HG03108 (cell line): ENCODE measurements at regions not wholly inside any gene's neighbourhood (a gene's known extent, or its start where the extent isn't known, plus 50 kb on each side); places are given as distances from the start of the nearest gene placed in this dataset.

Source experiments
- ATAC-seq: cut with Tn5 transposase; IDR thresholded peaks from one replicate; pipeline ENCODE4 v1.9.1; 2021; ENCODE audit warnings: moderate library complexity; ENCODE audit not compliant: unreplicated experiment

DNA sequence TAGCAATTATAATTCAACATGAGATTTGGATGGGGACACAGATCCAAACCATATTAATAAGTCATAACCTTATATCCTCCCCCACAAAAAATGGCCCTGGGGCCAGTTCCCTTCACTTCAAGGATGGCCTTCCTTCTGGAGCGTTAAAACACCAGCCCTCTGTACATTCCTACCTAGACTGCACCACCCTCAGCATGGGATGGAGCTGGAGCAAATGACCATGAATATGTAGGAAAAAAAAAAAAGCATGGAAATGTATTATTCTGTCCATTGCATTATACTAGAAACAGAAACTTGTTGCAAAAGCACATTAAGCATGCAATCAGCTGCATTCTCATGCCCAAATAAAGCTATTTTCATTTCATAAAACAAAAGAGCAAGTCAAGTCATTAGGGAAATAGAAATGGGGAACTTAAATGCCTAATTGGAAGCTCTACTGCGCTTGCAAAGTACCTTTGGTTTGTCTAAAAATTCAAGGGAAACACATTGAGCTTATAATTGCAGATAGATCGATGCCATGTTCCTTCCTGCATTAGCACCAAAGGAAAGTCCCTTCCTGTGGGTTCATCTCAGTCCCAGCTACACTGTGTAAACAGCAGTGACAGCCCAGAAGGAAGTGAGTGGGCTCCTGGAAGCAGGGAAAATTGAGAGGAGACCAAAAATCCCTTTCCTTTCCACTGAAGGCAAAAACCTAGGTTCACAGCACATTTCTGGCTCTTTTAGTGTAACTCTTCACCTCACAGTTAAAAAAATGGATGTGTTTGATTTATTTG, 252.0 kb upstream of the KLHL29 start:
- ATAC-seq: no peak

GRCh38 chr2:23134726-23135125, 250.3 kb upstream of the KLHL29 start:
- no peak for ATAC-seq

GRCh38 chr2:23135481-23136100, 249.4 kb upstream of the KLHL29 start:
- ATAC-seq: no peak

- no peak for ATAC-seq
These were observed 247.8 kb upstream of the KLHL29 start for GRCh38 chr2:23137166-23137565.

- no peak for ATAC-seq
These were observed 246.3 kb upstream of the KLHL29 start for GRCh38 chr2:23138701-23139100.

- no peak for ATAC-seq
These were observed 239.5 kb upstream of the KLHL29 start for GRCh38 chr2:23145460-23145859.

DNA sequence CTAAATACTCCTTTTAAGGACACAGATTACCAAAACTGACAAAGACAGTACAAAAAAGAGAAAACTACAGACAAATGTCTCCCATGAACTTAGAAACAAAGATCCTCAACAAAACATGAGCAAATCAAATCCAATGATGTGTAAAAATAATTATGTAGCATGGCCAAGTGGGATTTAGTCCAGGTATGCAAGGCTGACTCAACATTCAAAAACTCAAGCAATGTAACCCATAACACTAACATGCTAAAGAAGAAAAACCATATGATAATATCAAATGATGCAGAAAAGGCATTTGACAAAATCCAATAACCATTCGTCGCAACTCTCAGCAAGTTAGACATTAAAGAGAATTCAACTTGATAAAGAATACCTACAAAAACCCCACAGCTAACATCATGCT, 239.0 kb upstream of the KLHL29 start:
- no peak for ATAC-seq

GRCh38 chr2:23148342-23148741, 236.6 kb upstream of the KLHL29 start:
- no peak for ATAC-seq

DNA sequence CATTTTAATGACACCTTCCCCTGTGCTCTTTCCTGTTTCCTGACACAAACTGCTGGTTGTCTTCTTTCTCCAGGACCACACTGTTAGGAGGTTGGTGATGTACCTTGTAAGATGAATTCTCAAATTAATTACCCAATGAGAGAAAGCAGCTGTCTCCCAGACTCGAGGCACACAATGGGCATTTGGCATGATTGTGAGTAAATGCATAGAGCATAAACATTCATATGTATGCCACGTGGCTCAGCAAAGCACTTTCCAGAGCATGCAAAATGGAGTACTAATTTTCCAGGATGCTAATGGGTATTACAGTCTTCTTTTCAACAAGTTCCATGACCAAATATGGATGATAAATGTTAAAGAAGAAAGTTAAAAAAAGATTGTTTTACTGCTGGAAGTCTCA, 235.2 kb upstream of the KLHL29 start:
- ATAC-seq: no peak

DNA sequence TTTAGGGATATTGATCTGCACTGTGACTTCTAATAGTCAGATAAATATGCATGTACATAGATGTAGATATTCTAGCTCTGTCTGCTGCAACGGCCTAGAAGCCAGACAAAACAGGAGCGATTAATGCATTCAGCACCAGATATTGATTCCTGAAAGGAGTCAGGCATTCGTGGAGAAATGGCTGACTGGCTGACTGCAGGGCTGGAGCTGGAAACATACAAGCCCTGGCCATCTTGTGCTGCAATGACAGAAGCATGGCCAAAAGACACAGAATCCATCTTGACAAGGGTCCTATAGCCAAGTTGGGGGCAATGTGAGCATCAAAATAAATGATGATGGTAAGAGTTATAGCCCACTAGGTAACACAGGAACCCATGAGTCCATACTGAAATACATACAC, 231.5 kb upstream of the KLHL29 start:
- no peak for ATAC-seq

DNA sequence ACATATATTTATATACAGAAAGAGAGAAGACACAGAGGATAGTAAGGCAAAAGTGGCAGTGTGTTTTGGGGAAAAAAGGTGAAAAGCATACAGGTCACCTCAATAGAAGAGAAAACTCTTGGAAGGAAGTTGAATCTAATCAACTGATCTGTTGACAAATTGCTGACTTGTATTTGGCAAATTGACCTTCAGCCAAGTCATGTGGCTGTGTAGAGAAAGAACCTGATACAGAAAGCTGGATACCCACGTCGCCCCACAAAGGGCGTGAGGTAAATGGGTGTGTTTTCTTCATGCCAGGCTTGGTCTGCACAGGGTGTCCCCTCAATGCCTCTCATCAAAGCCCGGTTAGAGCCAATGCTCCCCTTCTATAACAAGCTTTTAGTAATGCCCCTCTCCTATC, 230.0 kb upstream of the KLHL29 start:
- no peak for ATAC-seq

- ATAC-seq: no peak
These were observed 227.2 kb upstream of the KLHL29 start for GRCh38 chr2:23157812-23158211.

- ATAC-seq: no peak
These were observed 226.7 kb upstream of the KLHL29 start for GRCh38 chr2:23158306-23158705.

DNA sequence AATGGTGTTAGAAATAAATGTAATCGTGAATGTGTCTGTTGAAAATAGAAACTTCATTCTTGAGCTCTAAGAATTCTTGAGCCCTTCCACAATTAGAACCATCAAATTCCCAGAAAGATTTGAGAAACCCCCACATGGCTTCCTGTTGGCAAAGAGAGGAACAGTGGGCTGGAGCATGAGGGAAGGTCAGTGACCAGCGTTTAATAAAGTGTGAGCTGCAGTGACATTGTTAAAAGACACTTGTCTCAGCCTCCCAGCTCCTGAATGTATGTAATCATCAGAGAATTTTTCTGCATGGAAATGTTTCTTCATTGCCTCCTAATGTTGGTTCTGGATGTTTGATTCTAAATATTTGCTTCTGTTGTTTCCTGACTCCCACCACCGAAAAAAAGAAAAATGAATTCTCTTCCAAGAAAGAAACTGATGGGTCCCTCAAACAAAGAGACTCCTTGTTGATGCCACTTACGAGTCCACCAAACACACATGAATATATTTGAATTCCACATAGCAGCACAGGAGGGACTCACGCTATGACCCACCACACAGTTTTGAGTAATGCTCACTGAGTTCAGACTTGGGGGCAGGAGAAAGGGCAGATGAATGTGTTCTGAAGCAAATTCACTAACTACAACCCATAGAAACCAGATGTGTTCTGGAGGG, 225.1 kb upstream of the KLHL29 start:
- ATAC-seq: no peak

DNA sequence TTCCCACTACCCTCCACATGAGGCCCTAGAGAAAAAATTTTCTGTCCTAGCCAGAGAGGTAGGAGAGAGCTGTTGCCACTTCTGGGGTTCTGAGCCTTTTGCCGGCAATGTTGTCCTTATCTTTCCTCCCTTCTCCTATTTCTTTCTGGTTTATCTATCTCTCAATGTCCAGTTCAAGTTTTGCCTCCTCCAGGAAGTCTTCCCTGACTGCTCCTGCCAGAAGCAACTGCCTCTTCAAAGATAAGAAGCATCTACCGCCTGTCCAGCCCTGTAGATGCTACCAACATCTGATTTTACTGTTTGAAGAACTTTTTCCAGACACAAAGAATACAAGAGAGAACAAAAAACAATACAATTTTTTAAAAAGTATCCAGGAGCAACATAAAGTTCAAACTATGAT, 220.8 kb upstream of the KLHL29 start:
- no peak for ATAC-seq

DNA sequence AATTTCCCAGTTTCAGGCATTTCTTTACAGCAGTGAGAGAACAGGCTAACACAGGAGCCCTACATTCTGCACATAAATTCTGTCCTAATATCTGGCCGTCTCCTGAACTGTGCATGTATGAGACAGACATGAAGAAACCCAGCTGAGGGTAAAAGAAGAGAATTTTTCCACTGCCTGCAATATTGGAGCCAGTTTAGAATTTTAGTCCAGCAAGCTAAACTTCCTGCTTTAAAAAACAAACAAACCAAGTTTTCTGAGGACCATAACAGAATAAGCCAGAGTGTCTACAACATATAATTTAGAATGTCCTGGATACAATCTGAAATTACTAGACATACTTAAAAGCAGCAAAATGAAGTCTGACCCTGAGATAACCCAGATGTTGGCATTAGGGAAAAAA, 215.1 kb upstream of the KLHL29 start:
- ATAC-seq: no peak

GRCh38 chr2:23171108-23171507, 213.9 kb upstream of the KLHL29 start:
- ATAC-seq: no peak

DNA sequence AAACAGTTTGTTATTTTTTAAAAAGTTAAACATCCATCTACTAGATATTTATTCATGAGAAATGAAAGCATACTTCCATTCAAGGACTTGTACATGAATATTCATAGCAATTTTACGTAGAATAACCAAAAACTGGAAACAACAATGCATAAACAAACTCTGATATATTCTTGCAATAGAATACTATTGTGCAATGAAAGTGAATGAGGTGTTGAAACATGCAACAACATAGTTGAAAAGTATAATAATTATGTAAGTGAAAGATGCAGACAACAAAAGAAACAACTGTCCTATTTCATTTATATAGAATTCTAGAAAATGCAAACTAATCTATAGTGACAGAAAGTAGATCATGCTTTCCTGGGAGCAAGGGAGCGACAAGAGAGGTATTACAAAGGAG, 206.6 kb upstream of the KLHL29 start:
- ATAC-seq: no peak

GRCh38 chr2:23183733-23184132, 201.2 kb upstream of the KLHL29 start:
- ATAC-seq: no peak

GRCh38 chr2:23198316-23199114, 186.5 kb upstream of the KLHL29 start:
- ATAC-seq: no peak

DNA sequence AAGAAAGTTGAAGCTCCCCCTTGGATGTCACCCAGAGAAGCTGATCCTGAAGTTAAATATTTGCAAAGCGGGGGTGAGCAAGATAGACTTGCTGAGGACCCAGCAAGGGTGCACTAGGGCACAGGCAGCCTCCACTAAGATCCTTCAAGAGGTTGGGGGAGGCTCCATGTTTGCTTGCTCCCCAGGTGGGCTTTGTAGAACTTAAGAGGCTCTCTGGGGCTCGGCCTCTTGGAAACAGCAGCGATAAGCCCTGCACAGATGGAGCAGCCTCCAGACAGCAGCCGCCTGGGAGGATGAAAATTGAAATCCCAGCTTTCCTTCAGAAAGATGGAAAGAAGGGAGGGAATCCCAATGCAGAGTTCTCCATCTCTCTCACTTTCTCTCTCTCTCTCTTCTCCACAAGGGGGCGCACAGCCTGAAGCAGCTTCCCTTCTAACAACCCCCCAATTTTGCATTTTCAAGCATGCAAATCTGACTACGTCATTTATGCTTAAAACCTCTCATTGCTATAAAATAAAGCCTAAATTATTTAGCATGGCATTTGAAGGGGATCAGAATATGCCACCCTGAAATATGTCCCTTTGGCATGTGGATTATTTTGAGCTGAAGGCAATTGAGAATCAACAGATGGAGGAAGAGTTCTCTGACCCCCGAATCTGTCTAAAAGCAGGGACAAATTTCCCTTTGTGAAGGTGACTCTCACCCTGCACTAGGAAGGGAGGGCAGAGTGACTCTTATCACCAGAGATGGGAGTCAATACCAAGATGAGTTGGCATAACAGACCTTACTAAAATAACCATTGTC, 185.7 kb upstream of the KLHL29 start:
- ATAC-seq: no peak
